HepG2 (cell line): ENCODE measurements at regions not wholly inside any gene's neighbourhood (a gene's known extent, or its start where the extent isn't known, plus 50 kb on each side); places are given as distances from the start of the nearest gene placed in this dataset.

ENCODE experiments used
- ATAC-seq: fragments of 200-7000 bp; cut with Tn5 transposase; 3 replicates; pipeline ENCODE4 v1.9.1; 2020; ENCODE audit warnings: mild to moderate bottlenecking, moderate library complexity
- BruUV-seq: library from RNA; stranded (reverse); fragments of 400-500 nt; replicated peaks from 2 replicates; lab custom pipeline; 2021; lab: Mats Ljungman, UMichigan
- CTCF ChIA-PET: fragments of 300-600 bp; formaldehyde crosslinking; extraction: SDS; loops from one replicate; lab custom pipeline; 2021; ENCODE audit warnings: low total read pairs, inconsistent platforms, low intra/inter-chr PET ratio; lab: Yijun Ruan, JAX
- POLR2A ChIA-PET: fragments of 350-600 bp; sonication (Branson Sonifier 250); formaldehyde crosslinking; loops from one replicate; lab custom pipeline; 2020; ENCODE audit warnings: antibody characterized with exemption, inconsistent platforms; lab: Yijun Ruan, JAX
- DNase-seq: peaks from one replicate; pipeline ENCODE4 v3.0.0-alpha.2; 2015; ENCODE audit warnings: low spot score
- FAIRE-seq: peaks from 3 replicates; lab custom pipeline; 2011; peaks lifted over from hg19 to GRCh38; lab: Jason Lieb, UNC
- H2AFZ ChIP-seq: one replicate; pipeline ENCODE4 v1.6.1; 2011; ENCODE audit warnings: low read length, inconsistent platforms
- H3K27ac ChIP-seq: fragments of 300-600 bp; 3 replicates; pipeline ENCODE4 v1.8.0; 2011; ENCODE audit warnings: mixed run types, mild to moderate bottlenecking, mixed read lengths, low read length, inconsistent platforms; ENCODE audit not compliant: insufficient read depth; ENCODE audit errors: extremely low read length
- H3K27me3 ChIP-seq, 2 experiments: fragments of 200-600 bp in 1 of 2; 2 replicates in 1 of 2; 3 replicates in 1 of 2; pipeline versions ENCODE4 v1.6.0 to v1.8.0; 2011; ENCODE audit warnings: low read length in 2 of 2, mild to moderate bottlenecking in 2 of 2, moderate library complexity in 2 of 2, inconsistent platforms in 1 of 2; ENCODE audit not compliant: insufficient read depth in 2 of 2, control insufficient read depth in 1 of 2
- H3K36me3 ChIP-seq, 2 experiments: fragments of 200-600 bp in 1 of 2; replicated peaks in 1 of 2; 2 replicates in 1 of 2; 3 replicates in 1 of 2; pipeline versions ENCODE4 v1.5.1 to v1.8.0; 2011; ENCODE audit warnings: low read length in 2 of 2, inconsistent platforms in 1 of 2; ENCODE audit not compliant: insufficient read depth in 2 of 2, control insufficient read depth in 1 of 2
- H3K4me1 ChIP-seq: 2 replicates; pipeline ENCODE4 v1.5.1; 2012; ENCODE audit warnings: low read length, inconsistent platforms; ENCODE audit not compliant: insufficient read depth
- H3K4me2 ChIP-seq: 2 replicates; pipeline ENCODE4 v1.6.0; 2011; ENCODE audit warnings: low read depth, low read length, inconsistent platforms
- H3K4me3 ChIP-seq, 3 experiments: fragments of 200-600 bp in 1 of 3; sonication (generic), shearing (Covaris generic) in 1 of 3; replicated peaks in 1 of 3; 2 replicates each; pipeline ENCODE4 v1.5.1; 2011 to 2016; ENCODE audit warnings: low read length in 3 of 3, inconsistent platforms in 2 of 3, low read depth in 2 of 3, mild to moderate bottlenecking in 2 of 3, control low read depth in 1 of 3, mixed read lengths in 1 of 3; ENCODE audit not compliant: insufficient read depth in 1 of 3
- H3K79me2 ChIP-seq: one replicate; pipeline ENCODE4 v1.6.1; 2011; ENCODE audit warnings: low read length, inconsistent platforms; ENCODE audit not compliant: insufficient read depth
- H3K9ac ChIP-seq: 2 replicates; pipeline ENCODE4 v1.6.0; 2011; ENCODE audit warnings: mild to moderate bottlenecking, low read depth, low read length, inconsistent platforms; ENCODE audit not compliant: insufficient read depth
- H3K9me3 ChIP-seq: 2 replicates; pipeline ENCODE4 v1.5.1; 2012; ENCODE audit warnings: mild to moderate bottlenecking, low read length
- H4K20me1 ChIP-seq: 2 replicates; pipeline ENCODE4 v1.6.0; 2011; ENCODE audit warnings: inconsistent platforms, mild to moderate bottlenecking, low read length, moderate library complexity; ENCODE audit not compliant: insufficient read depth
- EP300 ChIP-seq, 3 experiments: sonication (generic) in 1 of 3; formaldehyde crosslinking in 1 of 3; IDR thresholded peaks; 2 replicates each; pipeline versions ENCODE4 v1.5.1 to v1.6.1; 2011 to 2020; ENCODE audit warnings: low read depth in 2 of 3, low read length in 2 of 3, borderline replicate concordance in 1 of 3, improper control_type of control experiment in 1 of 3, mild to moderate bottlenecking in 1 of 3, missing genetic modification reagents in 1 of 3, moderate library complexity in 1 of 3
- HOMEZ ChIP-seq: IDR thresholded peaks from 2 replicates; pipeline ENCODE4 v1.6.1; 2016; ENCODE audit warnings: low read depth
- ISX ChIP-seq: sonication (generic); formaldehyde crosslinking; conservative IDR thresholded peaks from 2 replicates; pipeline ENCODE4 v1.5.0; 2020; ENCODE audit warnings: missing genetic modification reagents
- MTA1 ChIP-seq: sonication (generic); formaldehyde crosslinking; IDR thresholded peaks from 2 replicates; pipeline ENCODE4 v1.4.0; 2020; ENCODE audit warnings: missing genetic modification reagents, mild to moderate bottlenecking, borderline replicate concordance
- SUZ12 ChIP-seq: fragments of 150-350 bp; IDR thresholded peaks from 2 replicates; pipeline ENCODE4 v1.6.1; 2014; ENCODE audit warnings: low read depth, low read length
- ZNF251 ChIP-seq: sonication (generic); formaldehyde crosslinking; IDR thresholded peaks from 2 replicates; pipeline ENCODE4 v1.9.0; 2021; ENCODE audit warnings: mild to moderate bottlenecking, missing genetic modification reagents
- ZNF510 ChIP-seq: sonication (generic); formaldehyde crosslinking; IDR thresholded peaks from 2 replicates; pipeline ENCODE4 v1.4.0; 2020; ENCODE audit warnings: low read depth, mild to moderate bottlenecking, missing genetic modification reagents
- ZSCAN12 ChIP-seq: sonication (generic); formaldehyde crosslinking; IDR thresholded peaks from 2 replicates; pipeline ENCODE4 v1.9.0; 2021; ENCODE audit warnings: mild to moderate bottlenecking, missing genetic modification reagents
- WGBS: methylation state at CpG from one replicate; pipeline ENCODE4 v1.1.6; 2017; ENCODE audit warnings: low lambda C conversion rate; 5-methylcytosine and 5-hydroxymethylcytosine counted together
- in situ Hi-C: cut with HindIII; loops from 2 replicates; pipeline ENCODE4 v1.10.0; 2017; ENCODE audit warnings: low pct_unique_long_range_greater_than_20kb; ENCODE audit not compliant: extremely low pct_ligation_motif_present
- intact Hi-C: fragments of 100-400 bp; cut with micrococcal nuclease; formaldehyde crosslinking; loops from one replicate; pipeline ENCODE4 v1.10.0; 2022; ENCODE audit not compliant: unreplicated experiment

- no peaks in the 10 kb centered on the region for H3K36me3 ChIP-seq
- no peak overlapping the region for H3K4me3 ChIP-seq
- intact Hi-C loops (no loop called here), in situ Hi-C loops (no loop called here)
- DNase-seq (no peak), ATAC-seq (no peak), FAIRE-seq (no peak)
- H3K9me3 ChIP-seq = peaks cover 51% of the 10 kb centered on the region
- 10% methylated on average over 2 of the region's 2 CpGs for WGBS
- H4K20me1 ChIP-seq = no peaks in the 10 kb centered on the region
- H3K4me2 ChIP-seq = no peak overlapping the region
- no peak overlapping the region for H3K9ac ChIP-seq
- H2AFZ ChIP-seq = no peak overlapping the region
- H3K27ac ChIP-seq = no peak overlapping the region
- H3K27me3 ChIP-seq = no peaks in the 10 kb centered on the region
- ChIA-PET CTCF (no interaction called here), POLR2A (no interaction called here)
- no peak for TF ChIP-seq ZSCAN12
- TF ChIP-seq HOMEZ (CRISPR knock-in tag) = no peak
- no peak for TF ChIP-seq ZNF510 (CRISPR knock-in tag)
- TF ChIP-seq EP300 (IDR thresholded peaks at IDR 0.05; ENCODE audit: low read depth in 2 of 2, low read length in 2 of 2) = no peak
- TF ChIP-seq EP300 (CRISPR knock-in tag; IDR thresholded peaks at IDR 0.05; ENCODE audit: borderline replicate concordance) = no peak
- no peak for TF ChIP-seq MTA1
- no peak for TF ChIP-seq ZNF251 (CRISPR knock-in tag)
- no peak for TF ChIP-seq SUZ12
- no peak for TF ChIP-seq ISX (CRISPR knock-in tag)
- no peaks in the 10 kb centered on the region for H3K4me1 ChIP-seq
- no peaks in the 10 kb centered on the region for H3K79me2 ChIP-seq
- no TSS peak for BruUV-seq
These were observed 507.9 kb downstream of the TXNL1 start for GRCh38 chr18:56130481-56130880.
